ENCODE measurements at regions not wholly inside any gene's neighbourhood (a gene's known extent, or its start where the extent isn't known, plus 50 kb on each side); places are given as distances from the start of the nearest gene placed in this dataset.

GRCh38 chr13:89883893-89884448 is 1463.5 kb upstream of the MIR17HG start:
- no peak for TF ChIP-seq CTCF (IDR thresholded peaks at IDR 0.05; ENCODE audit: extremely low read depth, low read depth, low read length)
- DNase-seq (ENCODE audit: insufficient read length, low spot score, missing footprints) = no peak
- H4K20me1 ChIP-seq (ENCODE audit: insufficient read depth, low read length) = no peaks in the 10 kb centered on the region

GRCh38 chr13:89890806-89891205 is 1456.7 kb upstream of the MIR17HG start:
- H3K36me3 ChIP-seq (ENCODE audit: insufficient read depth, low read length) = no peaks in the 10 kb centered on the region
- TF ChIP-seq CTCF (IDR thresholded peaks at IDR 0.05; ENCODE audit: extremely low read depth, low read depth, low read length) = no peak
- no peaks in the 10 kb centered on the region for H4K20me1 ChIP-seq (ENCODE audit: insufficient read depth, low read length)
- no peaks in the 10 kb centered on the region for H3K4me1 ChIP-seq (ENCODE audit: insufficient read depth, low read length)
- H3K4me2 ChIP-seq (ENCODE audit: insufficient read depth, low read length) = no peak overlapping the region
- H3K27me3 ChIP-seq (ENCODE audit: insufficient read depth, low read length) = no peaks in the 10 kb centered on the region
- H3K9me3 ChIP-seq (ENCODE audit: low read depth, low read length) = no peaks in the 10 kb centered on the region
- H2AFZ ChIP-seq (ENCODE audit: low read length) = no peak overlapping the region
- no peak overlapping the region for H3K4me3 ChIP-seq (ENCODE audit: insufficient read depth, low read length)
- DNase-seq (ENCODE audit: insufficient read length, low spot score, missing footprints) = no peak
- no peaks in the 10 kb centered on the region for H3K79me2 ChIP-seq (ENCODE audit: insufficient read depth, low read length)
- no peak overlapping the region for H3K27ac ChIP-seq (ENCODE audit: low read depth, low read length)

More at GRCh38 chr13:89883893-89884448, 1463.5 kb upstream of the MIR17HG start:
- Histone ChIP-seq H3K36me3 (ENCODE audit: insufficient read depth, low read length) (no peaks in the 10 kb centered on the region), H3K27me3 (ENCODE audit: insufficient read depth, low read length) (no peaks in the 10 kb centered on the region), H3K4me2 (ENCODE audit: insufficient read depth, low read length) (no peak overlapping the region), H3K4me1 (ENCODE audit: insufficient read depth, low read length) (no peaks in the 10 kb centered on the region), H3K9me3 (ENCODE audit: low read depth, low read length) (no peaks in the 10 kb centered on the region), H2AFZ (ENCODE audit: low read length) (no peak overlapping the region), H3K4me3 (ENCODE audit: insufficient read depth, low read length) (no peak overlapping the region), H3K79me2 (ENCODE audit: insufficient read depth, low read length) (no peaks in the 10 kb centered on the region), H3K27ac (ENCODE audit: low read depth, low read length) (no peak overlapping the region)

- TF ChIP-seq CTCF (IDR thresholded peaks at IDR 0.05; ENCODE audit: extremely low read depth, low read depth, low read length) = no peak
- Histone ChIP-seq H3K27ac (ENCODE audit: low read depth, low read length) (no peak overlapping the region), H3K4me2 (ENCODE audit: insufficient read depth, low read length) (no peak overlapping the region), H3K9me3 (ENCODE audit: low read depth, low read length) (no peaks in the 10 kb centered on the region), H3K36me3 (ENCODE audit: insufficient read depth, low read length) (no peaks in the 10 kb centered on the region), H2AFZ (ENCODE audit: low read length) (no peak overlapping the region), H3K27me3 (ENCODE audit: insufficient read depth, low read length) (no peaks in the 10 kb centered on the region), H3K4me1 (ENCODE audit: insufficient read depth, low read length) (no peaks in the 10 kb centered on the region), H3K4me3 (ENCODE audit: insufficient read depth, low read length) (no peak overlapping the region), H4K20me1 (ENCODE audit: insufficient read depth, low read length) (no peaks in the 10 kb centered on the region), H3K79me2 (ENCODE audit: insufficient read depth, low read length) (no peaks in the 10 kb centered on the region)
- DNase-seq (ENCODE audit: insufficient read length, low spot score, missing footprints) = no peak
These were observed 1456.1 kb upstream of the MIR17HG start for GRCh38 chr13:89891416-89891815.

- no peaks in the 10 kb centered on the region for H3K27me3 ChIP-seq (ENCODE audit: insufficient read depth, low read length)
These were observed 1449.8 kb upstream of the MIR17HG start for GRCh38 chr13:89897681-89898080.

More at GRCh38 chr13:89897681-89898080, 1449.8 kb upstream of the MIR17HG start:
- no peaks in the 10 kb centered on the region for H3K79me2 ChIP-seq (ENCODE audit: insufficient read depth, low read length)
- no peak overlapping the region for H2AFZ ChIP-seq (ENCODE audit: low read length)
- no peaks in the 10 kb centered on the region for H3K36me3 ChIP-seq (ENCODE audit: insufficient read depth, low read length)
- no peak overlapping the region for H3K4me2 ChIP-seq (ENCODE audit: insufficient read depth, low read length)
- no peaks in the 10 kb centered on the region for H3K9me3 ChIP-seq (ENCODE audit: low read depth, low read length)
- no peak for TF ChIP-seq CTCF (IDR thresholded peaks at IDR 0.05; ENCODE audit: extremely low read depth, low read depth, low read length)
- H4K20me1 ChIP-seq (ENCODE audit: insufficient read depth, low read length) = no peaks in the 10 kb centered on the region
- no peak overlapping the region for H3K4me3 ChIP-seq (ENCODE audit: insufficient read depth, low read length)
- no peak for DNase-seq (ENCODE audit: insufficient read length, low spot score, missing footprints)
- H3K4me1 ChIP-seq (ENCODE audit: insufficient read depth, low read length) = no peaks in the 10 kb centered on the region
- H3K27ac ChIP-seq (ENCODE audit: low read depth, low read length) = no peak overlapping the region

Data from osteoblast (primary cell).